H4 (cell line): ENCODE measurements at regions not wholly inside any gene's neighbourhood (a gene's known extent, or its start where the extent isn't known, plus 50 kb on each side); places are given as distances from the start of the nearest gene placed in this dataset.
A peak's percentile ranks its signal among the peaks of the same experiment; 100 is the strongest.
"Not testable (repeated sequence)": the region's sequence is repeated elsewhere in the genome, so short reads cannot be mapped to it uniquely, and the experiment has no call there.

Experiments
- DNase-seq: peaks from one replicate; pipeline ENCODE4 v3.0.0-alpha.2; 2015; ENCODE audit warnings: low spot score

DNA sequence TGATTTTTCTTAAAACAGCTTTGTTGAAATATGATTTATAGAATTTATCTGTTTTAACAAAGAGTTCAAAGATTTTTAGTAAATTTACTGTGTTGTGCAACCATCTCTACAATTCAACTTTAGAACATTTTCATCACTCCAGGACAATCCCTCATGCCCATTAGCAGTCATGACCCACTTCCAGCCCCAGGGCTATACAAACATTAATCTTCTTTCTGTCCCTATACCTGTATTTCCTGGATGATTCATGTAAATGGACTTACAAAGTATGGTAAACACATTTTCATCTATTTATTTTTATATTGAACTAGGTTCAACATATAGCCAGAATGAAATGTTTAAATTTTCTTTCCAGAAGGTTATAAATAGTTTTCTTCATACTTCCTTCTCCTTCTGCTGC, 127.8 kb upstream of the CCDC180 start:
- DNase-seq, result no peak

- no peak for DNase-seq
These were observed 131.3 kb upstream of the CCDC180 start for GRCh38 chr9:97176206-97176605.

DNA sequence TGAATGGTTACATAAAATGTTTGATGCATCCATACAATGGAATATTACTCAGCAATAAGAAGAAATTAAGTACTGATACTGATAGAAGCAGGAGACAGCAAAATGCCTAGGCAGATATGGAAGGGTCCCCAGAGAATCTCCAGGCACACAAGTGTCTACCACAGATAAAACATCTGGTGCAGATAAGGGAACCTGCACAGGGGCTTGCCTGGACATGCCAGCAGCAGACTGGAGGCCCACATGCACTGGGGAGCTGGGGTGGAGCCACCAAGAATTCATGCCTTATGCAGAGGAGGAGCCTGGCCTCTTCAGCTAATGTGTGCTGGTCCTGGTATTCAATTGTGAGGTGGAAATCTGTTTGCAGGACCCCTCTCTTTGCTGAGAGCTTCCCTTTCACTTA, 129.2 kb upstream of the CTSV start:
- not testable (repeated sequence) for DNase-seq

- DNase-seq, result not testable (repeated sequence)
These were observed 127.7 kb upstream of the CTSV start for GRCh38 chr9:97166496-97167138.

DNA sequence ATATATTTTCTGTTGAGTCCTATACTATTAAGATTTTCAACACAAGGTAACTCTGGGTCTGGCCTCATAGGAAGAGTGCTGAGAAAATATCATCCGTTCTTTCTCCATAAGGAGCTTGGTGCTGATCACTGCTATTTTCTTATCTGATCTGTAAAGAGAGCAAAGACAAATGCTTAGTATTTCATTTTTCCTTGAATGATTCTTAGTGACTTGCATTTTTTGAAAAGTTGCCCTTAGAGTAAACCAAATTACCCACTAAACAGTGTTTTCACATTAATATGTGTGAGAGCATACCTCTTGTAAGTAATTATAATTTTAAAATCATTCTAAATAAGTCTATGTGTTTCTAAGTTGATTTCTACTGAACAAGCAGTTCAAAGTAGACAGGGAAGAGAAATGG, 121.3 kb upstream of the CTSV start:
- DNase-seq, result no peak

GRCh38 chr9:97158722-97159121, 119.8 kb upstream of the CTSV start:
- not testable (repeated sequence) for DNase-seq

DNA sequence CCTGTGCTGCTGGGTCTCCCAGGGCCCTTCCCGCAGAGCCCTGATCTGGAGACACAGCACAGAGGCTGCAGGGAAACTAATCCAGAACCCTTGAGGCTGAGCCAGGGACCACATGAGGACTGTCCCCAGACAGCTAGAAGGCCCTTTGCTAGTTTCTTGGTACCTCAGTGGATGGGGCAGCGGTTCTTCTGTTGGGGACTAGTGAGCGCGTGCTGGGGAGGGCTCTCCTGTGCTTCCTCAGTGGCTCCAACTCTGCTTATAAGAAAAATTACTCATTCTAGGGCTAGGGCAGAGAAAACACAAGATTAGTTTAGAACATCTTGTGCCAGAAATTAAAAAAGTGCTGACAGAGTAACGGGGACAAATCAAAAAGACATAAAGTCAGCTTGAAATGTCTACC, 116.5 kb upstream of the CTSV start:
- not testable (repeated sequence) for DNase-seq

GRCh38 chr9:97153967-97154366, 115.0 kb upstream of the CTSV start:
- no peak for DNase-seq

- DNase-seq, result not testable (repeated sequence)
These were observed 114.2 kb upstream of the CTSV start for GRCh38 chr9:97153160-97153559.

DNA sequence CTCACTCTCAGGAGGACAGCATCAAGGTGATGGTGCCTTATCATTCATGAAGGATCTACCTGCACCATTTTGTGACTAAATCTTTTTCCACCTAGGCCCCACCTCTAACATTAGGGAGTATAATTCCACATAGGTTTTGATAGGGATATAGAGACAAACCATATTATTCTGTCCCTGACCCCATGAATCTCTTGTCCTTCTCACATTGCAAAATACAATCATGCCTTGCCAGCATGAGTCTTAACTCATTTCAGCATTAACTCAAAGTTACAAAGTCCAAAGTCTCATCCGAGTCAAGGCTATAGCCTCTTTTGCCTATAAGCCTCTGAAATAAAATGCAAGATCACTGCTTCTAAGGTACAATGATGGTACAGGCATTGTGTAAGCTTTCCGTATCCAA, 111.5 kb upstream of the CTSV start:
- not testable (repeated sequence) for DNase-seq

- DNase-seq, result not testable (repeated sequence)
These were observed 109.5 kb upstream of the CTSV start for GRCh38 chr9:97148428-97148827.

- DNase-seq, result not testable (repeated sequence)
These were observed 106.7 kb upstream of the CTSV start for GRCh38 chr9:97145680-97146079.

GRCh38 chr9:97140566-97140965, 101.6 kb upstream of the CTSV start:
- no peak for DNase-seq

- DNase-seq, result no peak
These were observed 97.5 kb upstream of the CTSV start for GRCh38 chr9:97136421-97136820.

DNA sequence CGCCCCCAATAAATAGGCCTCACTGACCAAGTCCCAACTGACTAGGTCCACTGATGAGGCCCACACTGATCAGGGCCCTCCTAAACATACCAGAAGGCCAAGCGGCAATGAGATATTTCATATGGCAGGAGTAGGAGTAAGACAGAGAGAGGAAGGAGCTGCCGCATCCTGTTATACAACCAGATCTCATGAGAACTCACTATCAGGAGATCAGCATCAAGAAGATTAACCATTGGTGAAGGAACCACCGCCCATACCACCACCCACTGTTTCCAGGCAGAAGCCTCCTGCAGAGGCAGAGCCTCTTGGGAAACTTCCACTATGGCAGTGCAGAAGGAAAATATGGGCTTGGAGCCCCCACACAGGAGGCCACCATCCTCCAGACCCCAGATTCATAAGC, 95.0 kb upstream of the CTSV start:
- DNase-seq, result not testable (repeated sequence)

- DNase-seq, result no peak
These were observed 93.9 kb upstream of the CTSV start for GRCh38 chr9:97132865-97133264.

DNA sequence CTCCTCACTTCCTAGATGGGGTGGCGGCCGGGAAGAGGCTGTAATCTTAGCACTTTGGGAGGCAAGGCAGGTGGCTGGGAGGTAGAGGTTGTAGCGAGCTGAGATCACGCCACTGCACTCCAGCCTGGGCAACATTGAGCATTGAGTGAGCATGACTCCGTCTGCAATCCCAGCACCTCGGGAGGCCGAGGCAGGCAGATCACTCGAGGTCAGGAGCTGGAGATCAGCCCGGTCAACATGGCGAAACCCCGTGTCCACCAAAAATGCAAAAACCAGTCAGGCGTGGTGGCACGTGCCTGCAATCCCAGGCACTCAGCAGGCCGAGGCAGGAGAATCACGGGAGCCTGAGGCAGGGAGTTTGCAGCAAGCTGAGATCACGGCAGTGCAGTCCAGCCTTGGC, 91.9 kb upstream of the CTSV start:
- DNase-seq, result not testable (repeated sequence)

DNA sequence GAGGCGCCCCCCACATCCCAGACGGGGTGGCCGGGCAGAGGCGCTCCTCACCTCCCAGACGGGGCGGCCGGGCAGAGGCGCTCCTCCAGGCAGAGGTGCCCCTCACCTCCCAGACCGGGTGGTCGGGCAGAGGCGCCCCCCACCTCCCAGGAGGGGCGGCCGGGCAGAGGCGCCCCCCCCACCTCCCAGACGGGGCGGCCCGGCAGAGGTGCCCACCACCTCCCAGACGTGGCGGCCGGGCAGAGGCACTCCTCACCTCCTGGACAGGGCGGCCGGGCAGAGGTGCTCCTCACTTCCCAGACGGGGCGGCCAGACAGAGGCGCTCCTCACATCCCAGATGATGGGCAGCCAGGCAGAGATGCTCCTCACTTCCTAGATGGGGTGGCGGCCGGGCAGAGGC, 91.4 kb upstream of the CTSV start:
- DNase-seq, result not testable (repeated sequence)

GRCh38 chr9:97128919-97129318, 90.0 kb upstream of the CTSV start:
- no peak for DNase-seq

DNA sequence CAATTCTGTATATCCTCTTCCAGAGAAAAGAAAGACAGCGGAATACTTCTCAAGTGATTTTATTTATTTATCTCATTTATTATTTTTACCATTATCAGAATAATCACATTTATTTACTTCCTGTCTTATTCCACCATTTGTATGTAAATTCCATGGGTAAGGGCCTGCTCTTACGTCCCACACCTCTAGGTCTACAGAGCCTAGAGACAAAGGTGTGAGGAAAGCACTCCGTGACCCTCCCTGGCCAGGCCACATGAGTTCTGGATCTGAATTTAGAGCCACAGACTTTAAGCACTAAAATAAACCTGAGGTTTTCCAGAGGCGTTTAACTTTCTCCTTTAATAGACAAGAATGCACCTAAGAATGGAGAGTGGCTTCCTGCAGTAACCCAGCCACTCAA, 85.3 kb upstream of the CTSV start:
- no peak for DNase-seq

- DNase-seq, result no peak
These were observed 71.8 kb upstream of the CTSV start for GRCh38 chr9:97110696-97111095.

GRCh38 chr9:97109194-97109811, 70.4 kb upstream of the CTSV start:
- peak; percentile 9 for DNase-seq

DNA sequence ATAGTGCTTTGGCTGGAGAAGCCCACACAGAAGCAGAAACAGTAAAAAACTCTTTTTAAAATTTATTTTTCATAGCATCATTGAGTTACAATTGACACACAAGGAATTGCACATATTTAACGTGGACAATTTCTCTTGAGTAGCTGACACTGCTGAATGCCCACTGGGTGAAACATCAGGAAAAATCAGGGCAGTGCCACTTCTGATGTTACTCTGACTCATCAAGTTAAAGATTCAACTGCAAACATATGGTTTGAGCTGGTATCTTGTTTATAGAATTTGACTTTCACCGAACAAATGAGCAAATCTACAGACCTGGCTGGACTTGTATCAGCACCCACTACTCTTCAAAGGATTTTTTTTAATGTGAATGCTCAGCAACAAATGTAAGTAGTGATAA, 66.3 kb upstream of the CTSV start:
- DNase-seq, result not testable (repeated sequence)
